Neutrophil (primary cell): ENCODE measurements at regions not wholly inside any gene's neighbourhood (a gene's known extent, or its start where the extent isn't known, plus 50 kb on each side); places are given as distances from the start of the nearest gene placed in this dataset.

Experiments used
- H3K27ac ChIP-seq: fragments of 200-600 bp; sonication (generic); 2 replicates; pipeline ENCODE4 v1.5.1; 2016; ENCODE audit warnings: mild to moderate bottlenecking, moderate library complexity
- H3K27me3 ChIP-seq: fragments of 200-600 bp; sonication (generic); 2 replicates; pipeline ENCODE4 v1.6.0; 2016; ENCODE audit warnings: mild to moderate bottlenecking
- H3K36me3 ChIP-seq: fragments of 200-600 bp; sonication (generic); 2 replicates; pipeline ENCODE4 v1.5.1; 2017
- H3K4me1 ChIP-seq, 2 experiments: fragments of 200-600 bp in 1 of 2; sonication (generic) in 1 of 2; 1 replicate in 1 of 2; 2 replicates in 1 of 2; pipeline versions ENCODE4 v1.5.1 to v1.6.1; 2013 to 2016; ENCODE audit warnings: low read depth in 1 of 2, low read length in 1 of 2, mild to moderate bottlenecking in 1 of 2, moderate library complexity in 1 of 2; ENCODE audit not compliant: control insufficient read depth in 1 of 2, insufficient read depth in 1 of 2
- H3K4me3 ChIP-seq, 2 experiments: fragments of 200-600 bp in 1 of 2; sonication (generic) in 1 of 2; 1 replicate in 1 of 2; 2 replicates in 1 of 2; pipeline ENCODE4 v1.5.1; 2013 to 2016; ENCODE audit warnings: low read depth in 1 of 2, low read length in 1 of 2, mild to moderate bottlenecking in 1 of 2, moderate library complexity in 1 of 2
- H3K9me3 ChIP-seq: fragments of 200-600 bp; sonication (generic); 2 replicates; pipeline ENCODE4 v1.5.1; 2016
- CTCF ChIP-seq: fragments of 200-600 bp; sonication (generic); IDR thresholded peaks from 2 replicates; pipeline ENCODE4 v1.5.1; 2016; ENCODE audit warnings: antibody characterized with exemption

- Histone ChIP-seq H3K9me3 (no peaks in the 10 kb centered on the region), H3K27ac (no peak overlapping the region), H3K4me3 (no peak overlapping the region), H3K36me3 (no peaks in the 10 kb centered on the region), H3K27me3 (peaks cover 86% of the 10 kb centered on the region), H3K4me1 (no peaks in the 10 kb centered on the region)
- TF ChIP-seq CTCF, result no peak
Measured at GRCh38 chr9:127557998-127558546, 54.0 kb upstream of the STXBP1 start.

DNA sequence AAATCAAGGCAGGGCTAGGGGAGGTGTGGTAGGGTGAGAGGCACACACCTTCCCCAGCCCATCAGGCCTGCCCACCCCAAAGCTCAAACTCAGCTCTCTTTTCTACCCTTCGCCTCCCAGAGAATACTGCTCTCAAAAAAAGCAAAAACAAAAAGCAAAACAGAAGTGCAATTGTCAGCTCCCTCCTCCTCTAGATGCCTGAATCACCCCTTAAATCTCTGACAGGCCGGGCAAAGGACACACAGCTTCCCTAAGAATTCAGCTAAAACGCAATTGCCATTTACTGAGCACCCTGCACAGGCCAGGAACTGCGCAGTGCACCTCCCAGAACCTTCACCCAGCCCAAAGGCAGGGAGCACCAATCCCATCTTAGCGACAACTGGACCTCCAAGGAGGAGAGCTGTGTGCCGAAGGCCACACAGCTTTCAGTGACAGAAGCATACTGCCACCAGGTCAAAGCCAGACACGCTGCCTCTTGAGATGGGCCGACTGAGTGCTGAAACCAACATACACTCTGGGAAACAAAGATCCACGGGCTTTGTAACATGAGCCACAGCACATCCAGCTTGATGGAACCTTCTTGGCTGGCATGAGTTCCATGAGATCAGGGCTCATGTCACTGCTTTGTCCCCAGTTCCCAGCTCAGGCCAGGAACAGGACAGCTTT lies 53.4 kb upstream of the STXBP1 start:
- no peaks in the 10 kb centered on the region for H3K4me1 ChIP-seq
- H3K27ac ChIP-seq, result no peak overlapping the region
- H3K36me3 ChIP-seq, result no peaks in the 10 kb centered on the region

GRCh38 chr9:127559247-127559680 lies 52.8 kb upstream of the STXBP1 start:
- TF ChIP-seq CTCF, result no peak
- H3K27me3 ChIP-seq, result peaks cover 84% of the 10 kb centered on the region
- no peaks in the 10 kb centered on the region for H3K9me3 ChIP-seq
- H3K4me1 ChIP-seq, result no peaks in the 10 kb centered on the region
- no peak overlapping the region for H3K27ac ChIP-seq
- H3K36me3 ChIP-seq, result no peaks in the 10 kb centered on the region
- H3K4me3 ChIP-seq, result no peak overlapping the region

More for the DNA sequence above, 53.4 kb upstream of the STXBP1 start:
- TF ChIP-seq CTCF, result no peak
- Histone ChIP-seq H3K27me3 (peaks cover 84% of the 10 kb centered on the region), H3K9me3 (no peaks in the 10 kb centered on the region), H3K4me3 (no peak overlapping the region)

- H3K36me3 ChIP-seq, result no peaks in the 10 kb centered on the region
- H3K9me3 ChIP-seq, result no peaks in the 10 kb centered on the region
- H3K27ac ChIP-seq, result no peak overlapping the region
- no peak overlapping the region for H3K4me3 ChIP-seq
- no peaks in the 10 kb centered on the region for H3K4me1 ChIP-seq
- peaks cover 89% of the 10 kb centered on the region for H3K27me3 ChIP-seq
- no peak for TF ChIP-seq CTCF
Measured at GRCh38 chr9:127561491-127562278, 50.4 kb upstream of the STXBP1 start.
